ENCODE measurements at regions not wholly inside any gene's neighbourhood (a gene's known extent, or its start where the extent isn't known, plus 50 kb on each side); places are given as distances from the start of the nearest gene placed in this dataset.

- H3K27ac ChIP-seq (ENCODE audit: low read length), result no peak overlapping the region
- no peak overlapping the region for H3K4me3 ChIP-seq (ENCODE audit: low read length)
- H3K36me3 ChIP-seq (ENCODE audit: control insufficient read depth, insufficient read depth, low read length), result no peaks in the 10 kb centered on the region
- no peaks in the 10 kb centered on the region for H3K9me3 ChIP-seq (ENCODE audit: control insufficient read depth, low read depth, low read length)
- H3K4me1 ChIP-seq (ENCODE audit: control insufficient read depth, insufficient read depth, low read length), result peaks cover 1% of the 10 kb centered on the region
- H3K27me3 ChIP-seq (ENCODE audit: control insufficient read depth, insufficient read depth, low read length), result no peaks in the 10 kb centered on the region
- WGBS (ENCODE audit: insufficient coverage, low lambda C conversion rate), result 100% methylated on average over 1 of the region's 3 CpGs
- DNase-seq, result no peak
These were observed 172.5 kb downstream of the ANKRD50 start for GRCh38 chr4:124540014-124540413.

DNA sequence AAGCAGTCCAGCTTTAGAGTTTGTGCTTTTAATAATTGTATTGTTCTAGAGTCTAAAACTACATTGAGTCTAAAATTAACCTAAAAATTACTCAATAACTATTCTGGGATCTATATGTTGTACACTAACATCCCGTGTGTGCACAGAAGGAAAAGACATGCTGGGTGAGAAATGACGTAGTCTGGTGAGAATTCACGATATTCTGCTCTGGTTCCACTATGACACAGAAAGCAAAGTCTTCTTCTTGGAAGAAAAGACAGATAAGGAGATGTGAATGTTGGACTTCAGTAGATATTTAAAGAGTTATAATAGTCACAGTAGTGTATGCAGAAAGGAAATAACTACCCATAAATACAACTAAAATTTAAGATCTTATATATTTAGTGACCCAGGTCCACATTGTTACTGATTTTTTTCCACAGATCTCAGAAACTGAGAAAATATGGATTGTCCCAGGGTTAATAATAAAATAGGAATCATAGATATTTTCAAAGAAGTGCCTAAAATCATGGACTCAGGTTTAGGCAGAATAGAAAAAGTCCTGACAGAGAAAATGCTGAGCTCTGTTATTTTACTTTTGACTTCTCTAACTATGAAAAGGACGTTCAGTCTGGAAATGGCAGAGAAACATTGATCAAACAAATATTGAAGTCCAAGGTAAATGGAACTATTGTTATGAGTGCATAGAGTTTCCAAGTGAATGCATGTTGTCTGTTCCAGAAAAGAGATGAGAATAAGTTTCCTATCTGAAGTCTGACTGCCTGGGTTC is 170.7 kb downstream of the ANKRD50 start:
- Histone ChIP-seq H3K27ac (ENCODE audit: low read length) (peak overlapping the region; percentile 30), H3K9me3 (ENCODE audit: control insufficient read depth, low read depth, low read length) (no peaks in the 10 kb centered on the region), H3K4me3 (ENCODE audit: low read length) (no peak overlapping the region), H3K27me3 (ENCODE audit: control insufficient read depth, insufficient read depth, low read length) (no peaks in the 10 kb centered on the region), H3K36me3 (ENCODE audit: control insufficient read depth, insufficient read depth, low read length) (no peaks in the 10 kb centered on the region), H3K4me1 (ENCODE audit: control insufficient read depth, insufficient read depth, low read length) (no peaks in the 10 kb centered on the region)
- WGBS (ENCODE audit: insufficient coverage, low lambda C conversion rate), result 67% methylated on average over 2 of the region's 4 CpGs
- peak; percentile 51 to 70 for DNase-seq

DNA sequence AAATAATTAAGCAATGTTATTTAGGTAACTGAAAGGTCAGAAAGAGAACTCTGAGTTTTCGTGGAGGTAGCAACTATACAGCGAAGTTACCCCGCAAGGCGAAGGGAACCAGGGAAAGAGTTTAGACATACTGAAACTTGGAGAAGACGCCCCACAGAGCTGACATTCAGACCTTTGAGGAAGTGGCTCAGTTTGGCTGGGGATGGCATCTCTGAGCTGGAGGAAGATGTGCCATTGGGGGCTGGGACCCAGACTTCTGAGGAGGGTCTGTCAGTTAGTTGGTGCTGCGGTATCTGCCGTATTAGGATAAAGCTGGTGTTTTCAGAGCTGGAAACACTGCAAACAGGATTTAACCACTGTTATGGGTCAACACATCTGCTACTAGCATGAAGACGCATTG is 156.6 kb downstream of the ANKRD50 start:
- H3K27me3 ChIP-seq (ENCODE audit: control insufficient read depth, insufficient read depth, low read length), result no peaks in the 10 kb centered on the region
- 95% methylated on average over 3 of the region's 8 CpGs for WGBS (ENCODE audit: insufficient coverage, low lambda C conversion rate)
- H3K9me3 ChIP-seq (ENCODE audit: control insufficient read depth, low read depth, low read length), result no peaks in the 10 kb centered on the region
- no peak overlapping the region for H3K4me3 ChIP-seq (ENCODE audit: low read length)
- H3K27ac ChIP-seq (ENCODE audit: low read length), result no peak overlapping the region
- DNase-seq, result no peak
- H3K4me1 ChIP-seq (ENCODE audit: control insufficient read depth, insufficient read depth, low read length), result no peaks in the 10 kb centered on the region
- no peaks in the 10 kb centered on the region for H3K36me3 ChIP-seq (ENCODE audit: control insufficient read depth, insufficient read depth, low read length)

DNA sequence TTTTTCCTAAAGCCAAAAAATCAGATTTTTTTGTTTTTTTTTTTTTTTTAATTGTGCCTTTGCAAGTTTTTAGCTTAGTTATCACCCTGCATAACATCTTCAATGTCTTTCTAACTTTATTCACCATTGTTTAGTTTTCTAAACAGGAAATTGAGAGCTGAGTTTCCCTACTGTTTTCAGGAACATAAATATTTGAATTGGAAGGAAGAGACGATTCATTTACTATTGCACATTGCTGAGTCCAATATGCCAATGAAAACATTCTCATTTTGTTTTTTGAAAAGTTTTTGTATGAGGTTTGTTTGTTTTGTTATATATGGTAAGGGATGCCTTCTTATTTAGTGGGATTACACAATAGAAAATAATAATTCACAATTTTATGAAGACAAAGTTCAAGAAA is 148.4 kb downstream of the ANKRD50 start:
- Histone ChIP-seq H3K27ac (ENCODE audit: low read length) (no peak overlapping the region), H3K27me3 (ENCODE audit: control insufficient read depth, insufficient read depth, low read length) (no peaks in the 10 kb centered on the region), H3K4me3 (ENCODE audit: low read length) (no peak overlapping the region), H3K36me3 (ENCODE audit: control insufficient read depth, insufficient read depth, low read length) (no peaks in the 10 kb centered on the region), H3K9me3 (ENCODE audit: control insufficient read depth, low read depth, low read length) (no peaks in the 10 kb centered on the region), H3K4me1 (ENCODE audit: control insufficient read depth, insufficient read depth, low read length) (no peaks in the 10 kb centered on the region)
- DNase-seq, result no peak
- 60% methylated on average over 1 of the region's 1 CpG for WGBS (ENCODE audit: insufficient coverage, low lambda C conversion rate)

DNA sequence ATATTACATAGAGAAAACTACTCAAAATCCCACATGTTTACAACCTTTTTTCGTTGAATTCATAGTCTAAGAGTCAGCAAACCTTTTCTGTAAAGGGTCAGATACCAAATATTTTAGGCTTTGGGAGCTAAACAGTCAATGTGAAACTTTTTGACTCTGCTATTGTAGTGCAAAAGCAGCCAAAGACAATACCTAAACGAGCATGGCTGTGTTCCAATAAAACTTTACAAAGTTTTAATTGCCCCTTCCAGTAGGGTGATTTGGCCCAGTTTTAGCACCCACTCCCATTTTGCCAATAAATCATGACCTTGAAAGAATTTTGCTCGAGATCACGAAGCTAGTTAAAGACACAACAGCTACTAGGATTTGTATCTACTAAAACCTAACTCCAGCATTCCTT is 147.2 kb downstream of the ANKRD50 start:
- Histone ChIP-seq H3K4me3 (ENCODE audit: low read length) (no peak overlapping the region), H3K27ac (ENCODE audit: low read length) (no peak overlapping the region), H3K9me3 (ENCODE audit: control insufficient read depth, low read depth, low read length) (no peaks in the 10 kb centered on the region), H3K36me3 (ENCODE audit: control insufficient read depth, insufficient read depth, low read length) (no peaks in the 10 kb centered on the region), H3K4me1 (ENCODE audit: control insufficient read depth, insufficient read depth, low read length) (no peaks in the 10 kb centered on the region), H3K27me3 (ENCODE audit: control insufficient read depth, insufficient read depth, low read length) (no peaks in the 10 kb centered on the region)
- DNase-seq, result no peak
- WGBS (ENCODE audit: insufficient coverage, low lambda C conversion rate), result 100% methylated on average over 1 of the region's 4 CpGs

DNA sequence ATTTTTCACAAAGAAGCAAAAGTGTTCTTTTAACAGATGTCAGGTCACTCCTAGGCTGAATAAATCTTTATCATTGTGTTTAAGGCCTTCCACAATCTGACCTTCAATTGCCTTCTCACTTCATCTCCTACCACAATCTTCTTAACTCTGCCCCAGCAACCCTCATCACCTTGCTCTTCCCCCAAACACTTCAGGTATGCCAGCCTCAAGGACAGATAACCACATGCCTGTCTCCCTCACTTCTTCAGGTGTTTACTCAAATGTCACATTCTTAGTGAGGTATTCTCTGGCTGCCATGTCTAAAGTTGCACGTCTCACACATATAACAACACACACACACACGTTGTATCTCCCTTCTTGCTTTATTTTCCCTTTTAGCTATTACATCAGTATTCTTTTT is 146.5 kb downstream of the ANKRD50 start:
- WGBS (ENCODE audit: insufficient coverage, low lambda C conversion rate), result 88% methylated on average over 1 of the region's 2 CpGs
- Histone ChIP-seq H3K4me3 (ENCODE audit: low read length) (no peak overlapping the region), H3K9me3 (ENCODE audit: control insufficient read depth, low read depth, low read length) (no peaks in the 10 kb centered on the region), H3K27me3 (ENCODE audit: control insufficient read depth, insufficient read depth, low read length) (no peaks in the 10 kb centered on the region), H3K27ac (ENCODE audit: low read length) (no peak overlapping the region), H3K36me3 (ENCODE audit: control insufficient read depth, insufficient read depth, low read length) (no peaks in the 10 kb centered on the region), H3K4me1 (ENCODE audit: control insufficient read depth, insufficient read depth, low read length) (no peaks in the 10 kb centered on the region)
- DNase-seq, result no peak

GRCh38 chr4:124573056-124573455 is 139.5 kb downstream of the ANKRD50 start:
- WGBS (ENCODE audit: insufficient coverage, low lambda C conversion rate), result 67% methylated on average over 1 of the region's 4 CpGs
- Histone ChIP-seq H3K4me3 (ENCODE audit: low read length) (no peak overlapping the region), H3K27me3 (ENCODE audit: control insufficient read depth, insufficient read depth, low read length) (no peaks in the 10 kb centered on the region), H3K36me3 (ENCODE audit: control insufficient read depth, insufficient read depth, low read length) (no peaks in the 10 kb centered on the region), H3K4me1 (ENCODE audit: control insufficient read depth, insufficient read depth, low read length) (no peaks in the 10 kb centered on the region), H3K9me3 (ENCODE audit: control insufficient read depth, low read depth, low read length) (no peaks in the 10 kb centered on the region), H3K27ac (ENCODE audit: low read length) (no peak overlapping the region)
- DNase-seq, result no peak

DNA sequence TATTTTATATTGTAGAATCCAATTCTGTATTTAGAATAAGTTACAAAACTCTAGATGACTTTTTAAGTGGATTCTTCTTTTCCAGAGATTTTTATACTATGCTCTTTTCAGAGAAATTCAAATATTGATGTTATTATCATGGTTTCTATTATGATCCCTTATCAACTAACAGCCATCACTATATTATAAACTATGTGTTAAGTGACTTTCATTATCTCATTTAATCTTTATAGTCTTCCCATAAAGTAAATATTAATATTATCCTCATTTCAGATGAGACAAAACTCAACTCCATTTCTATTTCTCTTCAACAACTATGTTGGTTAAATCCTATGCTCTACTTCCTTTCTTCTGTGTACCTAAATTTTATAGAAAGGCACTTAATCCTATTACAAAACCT is 132.6 kb downstream of the ANKRD50 start:
- Histone ChIP-seq H3K27ac (ENCODE audit: low read length) (no peak overlapping the region), H3K27me3 (ENCODE audit: control insufficient read depth, insufficient read depth, low read length) (no peaks in the 10 kb centered on the region), H3K4me3 (ENCODE audit: low read length) (no peak overlapping the region), H3K36me3 (ENCODE audit: control insufficient read depth, insufficient read depth, low read length) (no peaks in the 10 kb centered on the region), H3K4me1 (ENCODE audit: control insufficient read depth, insufficient read depth, low read length) (no peaks in the 10 kb centered on the region), H3K9me3 (ENCODE audit: control insufficient read depth, low read depth, low read length) (no peaks in the 10 kb centered on the region)
- no peak for DNase-seq

- no peak overlapping the region for H3K4me3 ChIP-seq (ENCODE audit: low read length)
- no peak overlapping the region for H3K27ac ChIP-seq (ENCODE audit: low read length)
- no peaks in the 10 kb centered on the region for H3K27me3 ChIP-seq (ENCODE audit: control insufficient read depth, insufficient read depth, low read length)
- 100% methylated on average over 1 of the region's 1 CpG for WGBS (ENCODE audit: insufficient coverage, low lambda C conversion rate)
- no peak for DNase-seq
- H3K4me1 ChIP-seq (ENCODE audit: control insufficient read depth, insufficient read depth, low read length), result no peaks in the 10 kb centered on the region
- no peaks in the 10 kb centered on the region for H3K9me3 ChIP-seq (ENCODE audit: control insufficient read depth, low read depth, low read length)
- no peaks in the 10 kb centered on the region for H3K36me3 ChIP-seq (ENCODE audit: control insufficient read depth, insufficient read depth, low read length)
These were observed 128.7 kb downstream of the ANKRD50 start for GRCh38 chr4:124583797-124584196.

DNA sequence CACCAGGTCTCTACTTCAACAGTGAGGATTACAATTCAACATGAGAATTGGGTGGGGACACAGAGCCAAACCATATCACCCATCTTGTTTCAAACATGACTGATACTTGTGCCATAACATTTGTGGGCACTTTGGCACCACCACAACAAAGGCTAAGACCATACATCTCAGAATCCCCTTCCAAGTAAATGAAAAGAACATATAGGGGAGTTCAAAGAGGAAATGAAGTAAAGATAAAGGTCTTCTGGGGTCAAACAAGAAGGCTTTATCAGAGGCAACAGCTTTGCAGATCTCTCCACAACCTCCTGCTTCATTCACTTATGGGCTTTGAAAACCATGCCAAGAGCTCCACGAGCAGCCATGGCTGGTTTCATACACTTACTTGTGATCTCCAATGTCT is 122.7 kb downstream of the ANKRD50 start:
- no CpG with 5 or more reads among the region's 1 CpG for WGBS (ENCODE audit: insufficient coverage, low lambda C conversion rate)
- no peak for DNase-seq
- H3K9me3 ChIP-seq (ENCODE audit: control insufficient read depth, low read depth, low read length), result no peaks in the 10 kb centered on the region

DNA sequence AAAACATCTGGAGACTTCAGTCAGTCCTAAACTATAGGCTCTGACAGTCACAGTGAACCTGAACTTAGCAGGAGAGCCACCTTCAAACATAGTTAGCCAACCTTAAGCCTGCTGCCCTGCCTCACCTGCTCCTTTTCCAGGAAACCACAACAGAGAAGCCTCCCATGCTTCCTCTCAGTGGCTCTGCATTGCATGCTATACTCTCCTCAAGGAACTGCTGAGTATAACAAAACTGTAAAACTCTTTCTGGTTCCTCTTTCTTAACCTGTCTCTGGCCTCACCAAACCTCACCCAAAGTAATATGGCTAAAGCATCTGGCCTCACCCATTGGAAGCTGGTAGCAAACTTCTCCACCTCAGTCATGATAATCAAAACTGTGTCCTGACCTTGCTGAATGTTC is 122.1 kb downstream of the ANKRD50 start:
- no peak overlapping the region for H3K4me3 ChIP-seq (ENCODE audit: low read length)
- H3K9me3 ChIP-seq (ENCODE audit: control insufficient read depth, low read depth, low read length), result no peaks in the 10 kb centered on the region
- no peaks in the 10 kb centered on the region for H3K27me3 ChIP-seq (ENCODE audit: control insufficient read depth, insufficient read depth, low read length)
- H3K4me1 ChIP-seq (ENCODE audit: control insufficient read depth, insufficient read depth, low read length), result no peaks in the 10 kb centered on the region
- H3K27ac ChIP-seq (ENCODE audit: low read length), result no peak overlapping the region
- no peak for DNase-seq
- H3K36me3 ChIP-seq (ENCODE audit: control insufficient read depth, insufficient read depth, low read length), result no peaks in the 10 kb centered on the region

More for the DNA sequence above, 122.7 kb downstream of the ANKRD50 start:
- Histone ChIP-seq H3K27ac (ENCODE audit: low read length) (no peak overlapping the region), H3K36me3 (ENCODE audit: control insufficient read depth, insufficient read depth, low read length) (no peaks in the 10 kb centered on the region), H3K27me3 (ENCODE audit: control insufficient read depth, insufficient read depth, low read length) (no peaks in the 10 kb centered on the region), H3K4me1 (ENCODE audit: control insufficient read depth, insufficient read depth, low read length) (no peaks in the 10 kb centered on the region), H3K4me3 (ENCODE audit: low read length) (no peak overlapping the region)

Measured in large intestine (tissue), 3 donors.